Ureter (tissue), 1 donor: ENCODE measurements at regions not wholly inside any gene's neighbourhood (a gene's known extent, or its start where the extent isn't known, plus 50 kb on each side); places are given as distances from the start of the nearest gene placed in this dataset.
A peak's percentile ranks its signal among the peaks of the same experiment; 100 is the strongest.
"Not testable (repeated sequence)": the region's sequence is repeated elsewhere in the genome, so short reads cannot be mapped to it uniquely, and the experiment has no call there.

Experiments
- DNase-seq: peaks from one replicate; pipeline ENCODE4 v3.0.0-alpha.2; 2020; ENCODE audit warnings: low spot score
- donor health status: DM: yes; HTN: yes; CAD: no.

DNA sequence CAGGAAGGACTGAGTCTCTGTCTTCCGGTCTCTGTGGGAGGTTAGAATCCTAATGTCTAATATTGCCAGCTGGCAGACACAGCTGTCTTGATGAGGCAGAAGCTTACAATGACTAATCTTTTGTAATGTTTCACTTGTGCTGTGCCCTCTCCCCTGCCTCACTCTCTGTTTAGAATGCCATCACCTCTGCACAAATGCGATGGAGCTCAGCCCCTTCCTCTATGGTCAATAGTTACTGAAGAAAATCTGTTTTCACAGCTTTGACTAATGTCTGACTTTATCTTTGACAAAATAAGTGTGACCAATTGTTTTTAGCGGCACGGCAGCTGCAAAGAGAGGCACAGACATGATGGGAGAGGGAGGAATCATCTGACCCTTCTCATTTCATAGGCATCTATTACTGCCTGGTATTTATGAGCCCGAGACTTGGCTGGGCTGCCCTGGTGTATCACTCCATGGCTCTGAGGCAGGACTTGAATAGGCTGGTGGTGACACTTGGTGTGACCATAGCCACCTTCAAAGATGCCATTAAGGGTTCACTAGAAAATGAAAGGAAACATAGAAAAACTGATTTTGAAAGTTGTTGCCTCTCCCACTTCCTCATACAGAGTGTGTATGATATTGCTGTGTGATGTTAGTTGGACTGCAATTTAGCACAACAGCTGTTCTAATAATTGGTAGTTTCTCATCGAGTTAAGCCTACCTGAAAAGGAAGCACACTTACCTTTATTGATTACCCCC is 163.2 kb upstream of the NBPF11 start:
- no peak for DNase-seq

DNA sequence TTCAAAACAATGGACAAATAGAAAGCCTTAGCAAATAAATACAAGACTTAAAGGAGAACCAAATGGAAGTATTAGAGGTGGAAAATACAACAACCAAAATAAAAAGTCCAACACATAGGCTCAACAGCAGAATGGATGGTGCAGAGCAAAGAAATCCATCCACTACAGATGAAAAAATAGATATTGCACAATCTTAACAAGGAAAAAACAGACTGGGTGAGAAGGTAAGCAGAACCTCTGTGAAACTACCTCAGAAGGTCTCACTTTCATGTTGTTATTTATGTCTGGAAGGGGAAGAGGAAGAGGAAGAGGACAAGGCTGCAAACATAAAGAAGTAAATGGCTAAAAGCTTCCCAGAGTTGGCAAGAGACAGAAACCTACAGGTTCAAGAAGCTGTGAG is 158.7 kb upstream of the NBPF11 start:
- no peak for DNase-seq

DNA sequence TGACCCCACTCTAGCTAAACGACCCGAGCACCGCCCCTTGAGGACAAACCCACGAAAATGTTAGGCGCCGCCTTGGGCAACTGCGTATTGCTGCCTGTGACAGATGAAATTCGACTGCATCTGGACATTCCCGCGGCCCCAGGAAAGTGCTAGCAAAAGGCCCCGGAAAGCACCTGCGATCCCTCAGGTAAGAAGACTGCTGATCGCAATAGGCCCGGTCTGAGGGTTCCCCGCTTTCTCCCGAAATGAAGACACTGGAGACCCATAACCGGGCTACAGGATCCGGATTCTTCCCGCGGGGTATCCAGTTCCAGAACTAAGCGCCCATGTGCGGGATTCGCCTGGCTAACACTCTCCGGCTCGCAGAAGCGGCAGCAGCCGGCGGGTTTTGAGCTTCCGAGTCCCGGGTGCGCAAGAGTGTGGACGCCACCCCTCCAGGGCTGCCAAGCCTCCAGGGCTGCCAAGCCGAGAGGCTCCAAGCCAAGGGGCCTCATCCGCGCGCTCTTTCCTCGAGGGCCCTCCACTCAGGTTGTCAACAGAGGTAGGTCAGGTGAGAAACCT is 157.9 kb upstream of the NBPF11 start:
- DNase-seq = no peak

DNA sequence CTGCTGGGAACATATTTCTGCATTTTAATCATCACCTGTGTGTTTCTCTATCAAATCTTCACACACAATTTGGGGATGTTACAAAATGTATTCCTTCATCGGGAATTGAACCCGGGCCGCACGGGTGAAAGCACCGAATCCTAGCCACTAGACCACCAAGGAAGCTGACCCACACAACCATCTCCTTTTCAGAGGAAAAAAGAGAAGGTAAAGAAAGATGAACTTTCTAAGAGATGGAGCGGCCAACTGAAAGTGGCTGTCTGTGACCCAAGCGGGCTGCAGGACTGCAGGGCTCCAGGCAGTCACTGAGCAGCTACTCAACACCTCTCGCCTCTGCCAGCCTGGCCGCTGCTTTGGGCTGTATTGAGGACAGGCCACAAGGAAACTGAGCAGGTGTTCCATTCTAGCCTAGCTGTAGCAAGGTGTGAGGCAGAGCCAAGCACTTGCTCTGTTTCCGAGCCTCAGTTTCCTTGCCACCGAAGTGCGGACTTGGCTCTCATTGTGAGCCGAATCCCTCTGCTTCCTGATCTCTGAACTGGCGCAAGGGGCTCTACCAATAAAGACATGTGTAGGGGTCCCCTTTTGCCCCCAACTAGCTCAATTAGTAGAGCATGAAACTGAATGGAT is 156.9 kb upstream of the NBPF11 start:
- DNase-seq = no peak

GRCh38 chr1:148307583-148308185 is 155.6 kb upstream of the NBPF11 start:
- no peak for DNase-seq

GRCh38 chr1:148304935-148305334 is 152.9 kb upstream of the NBPF11 start:
- DNase-seq = not testable (repeated sequence)

- peak; percentile 74 for DNase-seq
These were observed 150.7 kb upstream of the NBPF11 start for GRCh38 chr1:148302586-148303364.

DNA sequence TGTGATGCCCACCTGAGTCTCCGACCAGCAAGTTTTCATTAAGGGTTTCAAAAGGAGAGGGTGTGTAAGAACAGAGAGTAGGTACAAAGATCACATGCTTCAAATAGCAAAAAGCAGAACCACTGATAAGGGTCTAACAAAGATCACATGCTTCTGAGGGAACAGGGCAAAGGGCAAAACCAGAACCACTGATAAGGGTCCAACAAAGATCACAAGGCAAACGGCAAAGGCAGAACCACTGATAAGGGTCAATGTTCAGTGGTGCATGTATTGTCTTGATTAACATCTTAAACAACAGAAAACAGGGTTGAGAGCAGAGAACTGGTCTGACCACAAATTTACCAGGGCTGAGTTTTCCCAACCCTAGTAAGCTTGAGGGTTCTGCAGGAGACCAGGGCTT is 145.8 kb upstream of the NBPF11 start:
- DNase-seq = not testable (repeated sequence)

GRCh38 chr1:148296511-148296910 is 144.4 kb upstream of the NBPF11 start:
- no peak for DNase-seq

DNA sequence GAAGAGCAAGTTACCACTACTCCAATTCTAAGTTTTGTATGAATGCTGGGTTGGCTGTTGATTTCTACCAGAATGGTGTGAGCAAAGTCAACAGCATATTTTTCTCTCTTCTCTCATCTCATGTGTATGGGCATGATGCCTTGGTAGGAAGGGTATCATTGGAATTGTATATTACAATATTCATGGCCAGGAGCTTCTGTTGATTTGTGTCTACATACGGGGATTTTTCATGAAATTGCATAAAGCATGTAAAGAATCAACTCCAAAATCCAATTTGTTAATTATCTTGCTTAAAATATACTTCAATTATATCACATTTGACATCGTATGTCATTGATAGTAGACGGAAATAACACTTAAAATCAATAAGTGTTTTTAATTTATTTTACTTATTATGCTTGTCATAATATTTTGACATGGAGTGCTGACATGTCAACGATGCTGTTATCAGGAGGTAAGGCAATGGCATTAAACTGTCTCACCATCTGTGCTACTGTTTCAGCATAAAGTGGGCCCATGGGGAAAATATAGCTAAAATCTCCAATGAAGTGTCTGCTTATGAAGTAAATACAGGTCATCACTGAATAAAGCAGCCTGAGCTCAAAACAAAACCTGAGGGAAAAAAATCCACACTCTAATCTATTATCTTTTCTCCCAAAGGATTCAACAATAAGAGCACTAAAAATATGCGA is 142.2 kb upstream of the NBPF11 start:
- DNase-seq = no peak

GRCh38 chr1:148293651-148294050 is 141.6 kb upstream of the NBPF11 start:
- DNase-seq = no peak

DNA sequence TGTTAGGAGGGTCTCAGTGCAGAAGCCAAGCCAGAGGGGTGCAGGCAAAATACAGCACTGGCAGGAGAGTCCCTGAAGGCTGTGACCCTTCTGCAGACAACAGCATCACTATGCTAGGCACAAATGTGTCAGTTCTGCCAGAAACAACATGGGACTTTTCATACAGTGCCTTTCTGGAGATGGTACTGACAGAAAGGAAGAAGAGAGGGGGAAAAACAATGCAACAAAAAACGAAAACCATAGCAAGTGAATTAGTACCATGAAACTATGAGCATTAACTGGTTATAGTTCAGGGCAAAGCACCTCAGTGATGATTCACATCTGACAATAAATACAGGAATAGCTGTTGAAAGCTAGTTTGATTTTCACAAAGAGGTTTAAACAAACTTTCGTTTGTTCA is 140.8 kb upstream of the NBPF11 start:
- no peak for DNase-seq

DNA sequence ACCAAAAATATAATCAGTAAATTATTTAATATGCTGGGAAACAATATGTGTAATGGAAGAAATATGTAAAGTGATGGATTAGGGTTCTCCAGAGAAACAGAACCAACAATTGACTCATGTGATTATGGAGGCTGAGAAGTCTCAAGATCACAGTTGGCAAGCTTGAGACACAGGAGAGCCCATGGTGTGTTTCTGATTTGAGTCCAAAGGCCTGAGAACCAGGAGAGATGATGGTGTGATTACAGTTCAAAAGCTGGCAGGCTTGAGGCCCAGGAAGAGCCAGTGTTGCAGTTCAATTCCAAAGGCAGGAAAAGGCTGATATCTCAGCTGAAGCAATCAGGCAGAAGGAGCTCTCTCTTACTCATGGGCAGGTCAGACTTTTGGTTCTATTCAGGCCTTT is 138.8 kb upstream of the NBPF11 start:
- DNase-seq = no peak

GRCh38 chr1:148289647-148290046 is 137.6 kb upstream of the NBPF11 start:
- DNase-seq = no peak

- not testable (repeated sequence) for DNase-seq
These were observed 133.9 kb upstream of the NBPF11 start for GRCh38 chr1:148285946-148286345.

DNA sequence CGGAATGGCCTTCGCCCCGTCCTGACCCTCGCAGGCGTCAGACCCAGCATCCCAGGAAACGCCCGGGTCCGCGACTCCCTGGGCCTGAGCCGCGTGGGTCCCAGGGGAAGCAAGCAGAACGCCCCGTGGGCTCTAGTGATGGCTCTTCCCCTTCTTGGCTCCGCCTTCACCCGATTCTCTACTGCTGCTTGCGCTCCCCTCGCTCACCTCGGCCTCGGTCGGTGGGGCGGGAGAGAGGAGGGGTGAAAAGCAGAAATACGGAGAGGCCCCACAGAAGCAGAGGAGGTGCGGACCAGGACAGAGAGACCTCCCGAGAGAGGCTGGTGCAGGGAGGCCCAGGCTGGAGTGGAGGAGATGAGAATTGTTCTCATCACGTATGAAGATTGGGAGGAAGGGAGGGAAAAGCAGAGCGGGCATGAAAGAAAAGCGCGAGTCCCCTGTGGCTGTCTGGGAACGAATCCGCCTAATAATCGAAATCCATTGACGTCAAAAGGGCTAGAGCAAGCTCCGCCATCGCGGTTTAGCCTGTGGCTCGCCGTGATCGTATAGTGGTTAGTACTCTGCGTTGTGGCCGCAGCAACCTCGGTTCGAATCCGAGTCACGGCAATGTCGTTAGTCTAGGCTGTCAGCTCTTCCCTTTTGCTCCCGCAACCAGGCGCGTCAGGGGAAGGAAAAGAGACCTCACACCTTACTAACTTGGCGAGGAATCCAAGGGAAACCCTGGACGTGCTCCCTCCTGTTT is 128.9 kb upstream of the NBPF11 start:
- DNase-seq = not testable (repeated sequence)

DNA sequence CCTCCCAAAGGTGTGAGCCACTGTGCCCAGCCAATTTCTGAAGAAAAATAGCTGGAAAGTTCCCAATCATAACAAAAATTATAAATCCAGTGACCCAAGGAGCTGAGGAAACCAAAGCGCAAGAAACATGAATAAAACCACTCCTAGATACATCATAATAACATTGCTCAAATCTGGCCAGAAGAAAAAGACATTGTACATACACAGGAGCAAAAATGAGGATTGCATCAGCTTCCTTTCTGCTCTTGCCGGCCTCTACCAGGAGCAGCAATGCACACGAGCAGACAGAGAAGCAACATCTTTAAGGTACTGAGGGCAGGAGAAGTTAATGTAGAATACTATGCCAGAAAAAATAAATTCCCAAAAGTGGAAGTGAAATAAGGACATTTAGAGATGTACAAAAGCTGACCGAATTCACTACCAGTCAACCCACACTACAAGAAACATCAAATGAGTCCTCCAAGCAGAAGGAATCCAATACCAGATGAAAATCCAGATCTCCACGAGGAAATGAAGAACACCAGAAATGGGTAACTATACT is 127.0 kb upstream of the NBPF11 start:
- not testable (repeated sequence) for DNase-seq

DNA sequence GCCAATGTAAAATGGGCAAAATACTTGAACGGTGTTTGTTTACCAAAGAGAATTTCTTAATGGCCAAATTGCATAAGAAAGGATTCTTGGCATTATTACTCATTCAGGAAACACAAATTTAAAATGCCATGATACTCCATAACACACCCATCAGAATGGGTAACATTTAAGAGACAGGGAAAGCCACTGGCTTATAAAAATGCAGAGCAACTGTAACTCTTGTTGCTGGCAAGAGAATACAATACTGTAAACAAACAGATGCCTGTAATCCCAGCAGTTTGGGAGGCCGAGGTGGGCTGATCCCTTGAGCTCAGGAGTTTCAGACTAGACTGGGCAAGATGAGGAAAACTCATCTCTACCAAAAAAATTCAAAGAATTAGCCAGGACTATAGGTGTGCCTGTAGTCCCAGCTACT is 125.8 kb upstream of the NBPF11 start:
- DNase-seq = not testable (repeated sequence)

DNA sequence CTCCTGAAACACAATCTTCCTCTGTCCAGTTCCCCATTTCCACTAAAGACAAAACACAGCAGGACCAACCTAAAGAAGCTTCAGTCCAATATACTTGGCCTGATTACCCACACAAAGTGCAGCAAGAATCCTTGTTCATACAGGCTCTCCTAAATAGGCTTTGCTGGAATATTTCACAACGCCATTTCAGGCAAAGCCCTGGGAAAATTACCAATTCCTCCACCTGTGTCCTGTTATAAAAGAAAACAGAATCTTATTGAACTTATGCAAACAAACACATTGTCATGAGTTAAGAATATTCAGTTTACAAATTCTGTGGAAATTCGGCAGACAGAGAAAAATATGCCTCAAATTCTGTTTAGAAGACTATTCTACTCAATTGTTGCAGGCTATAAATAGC is 115.0 kb upstream of the NBPF11 start:
- DNase-seq = not testable (repeated sequence)
